ENCODE measurements at regions not wholly inside any gene's neighbourhood (a gene's known extent, or its start where the extent isn't known, plus 50 kb on each side); places are given as distances from the start of the nearest gene placed in this dataset.

DNA sequence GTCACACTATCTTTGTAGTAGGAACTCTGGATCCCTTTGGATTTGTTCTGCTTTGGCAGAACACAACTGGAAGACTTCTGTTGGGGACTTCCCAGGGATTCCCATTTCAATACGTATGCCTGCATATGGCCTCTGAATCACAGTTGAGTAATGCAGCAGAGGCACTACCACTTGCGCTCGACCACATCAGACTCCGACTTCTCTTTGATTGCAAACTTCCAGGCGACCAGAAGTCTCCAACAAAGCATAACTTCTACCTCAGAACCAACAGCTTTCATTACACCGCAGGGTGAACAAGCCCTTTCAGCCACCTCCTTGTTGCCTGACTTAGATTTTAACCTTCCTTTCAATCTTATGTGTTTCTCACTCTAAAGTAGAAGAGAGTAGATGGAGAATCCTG, 924.4 kb downstream of the IGSF11 start:
- TF ChIP-seq POLR2A (IDR thresholded peaks at IDR 0.05; ENCODE audit: low read length) (no peak), GATA1 (IDR thresholded peaks at IDR 0.05; ENCODE audit: low read depth, low read length) (no peak)
